ENCODE measurements at regions not wholly inside any gene's neighbourhood (a gene's known extent, or its start where the extent isn't known, plus 50 kb on each side); places are given as distances from the start of the nearest gene placed in this dataset.

DNA sequence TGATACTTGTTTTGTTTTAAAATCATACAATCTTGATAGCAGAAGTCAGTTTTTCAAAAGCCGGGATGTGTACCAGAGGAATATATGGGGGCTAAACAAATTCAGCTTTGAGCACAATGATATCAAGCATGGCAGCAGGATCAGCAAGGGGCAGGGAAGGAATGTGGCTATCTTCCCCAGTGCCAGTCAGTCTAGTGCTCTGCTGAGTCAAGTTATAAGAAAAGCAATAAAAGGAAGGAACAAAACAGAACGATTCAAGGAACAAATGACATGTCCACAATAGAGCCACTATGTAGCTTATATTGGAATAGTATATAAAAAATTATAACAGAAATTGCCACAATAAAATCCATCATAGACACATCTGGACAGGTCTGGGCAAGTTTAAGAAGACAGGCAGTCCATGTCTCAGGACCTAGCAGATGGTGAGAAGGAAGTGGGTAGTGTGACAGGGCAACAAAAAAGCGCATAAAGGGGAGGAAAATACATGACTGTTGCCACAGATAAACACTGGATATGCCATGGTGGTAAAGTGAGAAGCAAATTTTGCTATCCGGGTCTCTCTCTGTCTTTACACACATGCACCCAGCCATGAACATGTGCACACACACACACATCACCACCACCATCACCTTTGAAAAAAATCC, 518.2 kb upstream of the HTR2C start:
- TF ChIP-seq, protein P1, sequence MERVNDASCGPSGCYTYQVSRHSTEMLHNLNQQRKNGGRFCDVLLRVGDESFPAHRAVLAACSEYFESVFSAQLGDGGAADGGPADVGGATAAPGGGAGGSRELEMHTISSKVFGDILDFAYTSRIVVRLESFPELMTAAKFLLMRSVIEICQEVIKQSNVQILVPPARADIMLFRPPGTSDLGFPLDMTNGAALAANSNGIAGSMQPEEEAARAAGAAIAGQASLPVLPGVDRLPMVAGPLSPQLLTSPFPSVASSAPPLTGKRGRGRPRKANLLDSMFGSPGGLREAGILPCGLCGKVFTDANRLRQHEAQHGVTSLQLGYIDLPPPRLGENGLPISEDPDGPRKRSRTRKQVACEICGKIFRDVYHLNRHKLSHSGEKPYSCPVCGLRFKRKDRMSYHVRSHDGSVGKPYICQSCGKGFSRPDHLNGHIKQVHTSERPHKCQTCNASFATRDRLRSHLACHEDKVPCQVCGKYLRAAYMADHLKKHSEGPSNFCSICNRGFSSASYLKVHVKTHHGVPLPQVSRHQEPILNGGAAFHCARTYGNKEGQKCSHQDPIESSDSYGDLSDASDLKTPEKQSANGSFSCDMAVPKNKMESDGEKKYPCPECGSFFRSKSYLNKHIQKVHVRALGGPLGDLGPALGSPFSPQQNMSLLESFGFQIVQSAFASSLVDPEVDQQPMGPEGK (CRISPR knock-in tag; IDR thresholded peaks at IDR 0.05; ENCODE audit: borderline replicate concordance) = no peak
- TF ChIP-seq, protein P2, sequence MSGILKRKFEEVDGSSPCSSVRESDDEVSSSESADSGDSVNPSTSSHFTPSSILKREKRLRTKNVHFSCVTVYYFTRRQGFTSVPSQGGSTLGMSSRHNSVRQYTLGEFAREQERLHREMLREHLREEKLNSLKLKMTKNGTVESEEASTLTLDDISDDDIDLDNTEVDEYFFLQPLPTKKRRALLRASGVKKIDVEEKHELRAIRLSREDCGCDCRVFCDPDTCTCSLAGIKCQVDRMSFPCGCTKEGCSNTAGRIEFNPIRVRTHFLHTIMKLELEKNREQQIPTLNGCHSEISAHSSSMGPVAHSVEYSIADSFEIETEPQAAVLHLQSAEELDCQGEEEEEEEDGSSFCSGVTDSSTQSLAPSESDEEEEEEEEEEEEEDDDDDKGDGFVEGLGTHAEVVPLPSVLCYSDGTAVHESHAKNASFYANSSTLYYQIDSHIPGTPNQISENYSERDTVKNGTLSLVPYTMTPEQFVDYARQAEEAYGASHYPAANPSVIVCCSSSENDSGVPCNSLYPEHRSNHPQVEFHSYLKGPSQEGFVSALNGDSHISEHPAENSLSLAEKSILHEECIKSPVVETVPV (CRISPR knock-in tag; IDR thresholded peaks at IDR 0.05) = no peak
- no peak for TF ChIP-seq ZC3H10 (CRISPR knock-in tag; IDR thresholded peaks at IDR 0.05)
- TF ChIP-seq ZFP3 (CRISPR knock-in tag; IDR thresholded peaks at IDR 0.05) = no peak

Measured in SK-N-SH treated with all-trans-retinoic acid at 6 μM for 48 hours (cell line).